Globus pallidus (tissue), 1 donor: ENCODE measurements at regions not wholly inside any gene's neighbourhood (a gene's known extent, or its start where the extent isn't known, plus 50 kb on each side); places are given as distances from the start of the nearest gene placed in this dataset.

Experiments
- DNase-seq: peaks from one replicate; pipeline ENCODE4 v3.0.0-alpha.2; 2015; ENCODE audit warnings: low spot score

DNA sequence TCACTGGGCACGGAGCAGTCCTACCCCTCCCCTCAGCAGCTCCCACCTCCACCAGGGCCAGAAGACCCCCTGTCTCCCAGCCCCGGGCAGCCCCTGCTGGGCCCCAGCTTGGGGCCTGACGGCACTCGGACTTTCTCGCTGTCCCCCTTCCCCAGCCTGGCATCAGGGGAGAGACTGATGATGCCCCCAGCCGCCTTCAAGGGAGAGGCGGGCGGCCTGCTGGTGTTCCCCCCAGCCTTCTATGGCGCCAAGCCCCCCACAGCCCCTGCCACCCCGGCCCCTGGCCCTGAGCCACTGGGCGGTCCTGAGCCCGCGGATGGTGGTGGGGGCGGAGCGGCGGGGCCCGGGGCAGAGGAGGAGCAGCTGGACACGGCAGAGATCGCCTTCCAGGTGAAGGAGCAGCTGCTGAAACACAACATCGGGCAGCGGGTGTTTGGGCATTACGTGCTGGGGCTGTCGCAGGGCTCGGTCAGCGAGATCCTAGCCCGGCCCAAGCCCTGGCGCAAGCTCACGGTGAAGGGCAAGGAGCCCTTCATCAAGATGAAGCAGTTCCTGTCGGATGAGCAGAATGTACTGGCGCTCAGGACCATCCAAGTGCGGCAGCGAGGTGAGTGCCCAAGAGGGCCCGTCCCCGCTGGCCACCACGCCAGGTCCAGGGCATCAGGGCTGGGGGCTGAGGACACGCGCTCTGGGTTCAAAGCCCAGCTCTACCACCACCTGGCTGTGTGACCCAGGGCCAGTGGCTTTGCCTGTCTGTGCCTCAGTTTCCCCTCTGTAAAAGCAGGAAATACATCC lies 58.6 kb downstream of the PHETA1 start:
- DNase-seq = no peak

- DNase-seq = no peak
Observed at GRCh38 chr12:111309584-111309983, 59.3 kb downstream of the PHETA1 start.

DNA sequence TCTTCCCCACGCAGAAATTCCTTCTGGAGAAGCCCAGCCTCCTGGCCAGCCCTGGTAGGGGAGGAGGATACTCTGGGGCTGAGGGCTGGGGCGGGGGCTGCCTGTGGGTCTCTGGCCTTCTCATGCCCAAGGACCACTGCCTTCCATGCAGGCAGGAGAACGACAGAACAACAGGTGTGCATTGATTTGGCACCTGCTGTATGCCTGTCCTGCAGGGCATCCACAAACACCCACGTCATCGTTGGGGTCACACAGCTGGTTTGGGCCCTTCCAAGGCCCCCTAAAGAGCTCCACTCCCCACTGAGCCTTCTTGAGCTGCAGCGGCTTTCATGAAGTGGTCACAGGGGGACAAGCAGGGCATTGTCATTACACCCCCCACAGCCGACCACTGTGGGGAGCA lies 60.4 kb downstream of the PHETA1 start:
- no peak for DNase-seq

- DNase-seq = no peak
Observed at GRCh38 chr12:111304642-111305071, 64.2 kb downstream of the PHETA1 start.

DNA sequence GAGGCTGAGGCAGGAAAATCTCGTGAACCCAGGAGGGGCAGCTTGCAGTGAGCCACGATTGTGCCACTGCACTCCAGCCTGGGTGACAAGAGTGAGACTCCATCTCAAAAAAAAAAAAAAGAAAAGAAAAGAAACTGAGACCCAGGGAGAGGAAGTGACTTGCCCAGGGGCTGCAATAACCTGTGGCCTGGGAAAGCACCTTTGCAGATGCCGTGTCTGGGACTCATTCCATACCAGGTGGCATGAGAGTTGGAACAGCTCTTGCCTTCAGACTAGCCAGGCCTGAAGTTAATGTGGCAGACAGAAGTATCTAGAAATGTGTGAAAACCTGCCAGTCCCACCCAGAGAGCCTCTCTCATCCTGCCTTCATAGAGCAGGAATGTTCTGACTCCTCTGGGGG lies 65.4 kb downstream of the PHETA1 start:
- no peak for DNase-seq

GRCh38 chr12:111298582-111299436 lies 70.1 kb downstream of the PHETA1 start:
- DNase-seq = peak; percentile 8

- no peak for DNase-seq
Observed at GRCh38 chr12:111297703-111298426, 71.0 kb downstream of the PHETA1 start.

DNA sequence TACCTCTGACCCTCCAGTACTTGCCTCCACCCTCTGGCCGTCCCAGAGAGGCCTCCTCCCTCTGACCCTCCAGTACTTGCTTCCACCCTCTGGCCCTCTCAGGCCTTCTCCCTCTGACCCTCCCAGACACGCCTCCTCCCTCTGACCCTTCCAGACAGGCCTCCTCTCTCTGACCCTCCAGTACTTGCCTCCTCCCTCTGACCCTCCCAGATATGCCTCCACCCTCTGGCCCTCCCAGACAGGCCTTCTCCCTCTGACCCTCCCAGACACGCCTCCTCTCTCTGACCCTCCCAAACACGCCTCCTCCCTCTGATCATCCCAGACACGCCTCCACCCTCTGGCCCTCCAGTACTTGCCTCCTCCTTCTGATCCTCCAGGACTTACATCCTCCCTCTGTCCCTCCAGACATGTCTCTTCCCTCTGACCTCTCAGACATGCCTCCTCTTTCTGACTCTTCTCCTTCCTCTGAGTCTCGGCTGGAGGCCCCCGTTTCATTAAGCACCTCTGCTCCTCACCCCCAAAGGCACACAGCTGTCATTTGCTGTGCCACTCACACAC lies 71.9 kb downstream of the PHETA1 start:
- no peak for DNase-seq

- DNase-seq = no peak
Observed at GRCh38 chr12:111295176-111295575, 73.7 kb downstream of the PHETA1 start.

DNA sequence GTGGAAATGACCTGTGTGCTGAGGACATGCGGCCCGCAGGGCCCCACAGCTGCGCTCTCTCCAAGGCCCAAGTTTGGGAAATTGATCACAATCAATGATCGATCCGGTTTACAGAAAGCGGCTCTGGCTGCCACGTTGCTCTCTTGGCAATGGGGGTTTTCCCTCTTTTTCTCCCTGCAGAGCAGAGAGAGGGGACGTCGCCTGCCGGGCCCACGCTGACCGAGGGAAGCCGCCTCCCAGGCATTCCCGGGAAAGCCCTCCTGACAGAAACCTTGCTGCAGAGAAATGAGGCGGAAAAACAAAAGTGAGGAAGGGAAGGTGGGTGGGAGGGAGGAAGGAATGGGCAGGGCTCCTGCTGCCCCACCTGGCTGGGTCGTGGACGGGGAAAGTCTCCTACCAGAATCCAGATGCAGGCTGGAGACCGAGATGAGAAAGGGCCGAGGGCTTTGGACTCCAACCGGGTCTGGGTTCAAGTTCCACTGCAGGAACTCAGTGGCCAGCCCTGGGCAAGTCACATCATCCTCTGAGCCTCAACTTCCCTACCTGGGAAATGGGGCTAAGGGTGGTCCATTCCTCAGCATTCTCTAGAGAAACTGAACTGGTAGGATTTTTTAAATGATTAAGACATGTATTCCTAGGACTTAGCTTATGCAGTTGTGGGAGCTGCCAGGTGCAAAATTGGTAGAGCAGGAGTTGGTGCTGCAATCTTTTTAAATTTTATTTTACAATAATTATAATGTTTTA lies 75.5 kb downstream of the PHETA1 start:
- no peak for DNase-seq

- DNase-seq = no peak
Observed at GRCh38 chr12:111291357-111291756, 77.5 kb downstream of the PHETA1 start.

GRCh38 chr12:111288771-111289170 lies 80.1 kb downstream of the PHETA1 start:
- no peak for DNase-seq

DNA sequence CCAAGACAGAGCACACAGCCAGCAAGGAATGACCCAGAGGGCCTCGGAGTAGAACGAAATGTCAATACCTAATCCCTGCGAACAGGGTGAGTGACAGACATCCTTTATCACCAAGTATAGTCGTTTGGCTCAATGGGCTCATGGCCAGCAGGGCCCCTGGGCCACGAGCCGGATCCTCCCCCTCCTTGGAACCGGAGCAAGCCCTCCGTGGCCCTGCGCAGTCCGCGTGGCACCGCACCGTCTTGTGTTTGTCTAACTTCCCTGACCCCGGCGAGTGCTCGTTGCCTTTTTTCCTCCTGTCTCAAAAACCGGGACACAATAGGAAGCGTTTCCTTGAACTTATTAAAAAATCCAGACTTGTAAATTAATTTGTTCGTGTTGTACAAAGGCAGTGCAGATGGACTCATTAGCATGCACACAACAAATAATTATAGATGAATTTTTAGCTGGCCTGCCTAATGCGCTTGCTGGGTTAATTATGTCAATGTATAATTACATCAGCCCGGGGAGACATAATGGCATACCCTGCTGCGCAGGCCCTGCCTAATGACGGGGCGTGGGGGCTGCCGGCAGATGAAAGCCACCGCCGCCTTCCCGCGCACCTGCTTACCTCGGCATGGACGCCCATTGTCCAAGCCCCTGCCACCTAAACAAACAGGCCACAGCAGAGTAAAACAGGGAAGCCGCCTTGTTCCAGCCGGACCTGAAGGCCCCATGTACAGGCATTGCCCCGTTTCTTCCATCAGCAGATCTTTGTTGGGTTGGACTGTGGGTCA lies 81.6 kb downstream of the PHETA1 start:
- no peak for DNase-seq

DNA sequence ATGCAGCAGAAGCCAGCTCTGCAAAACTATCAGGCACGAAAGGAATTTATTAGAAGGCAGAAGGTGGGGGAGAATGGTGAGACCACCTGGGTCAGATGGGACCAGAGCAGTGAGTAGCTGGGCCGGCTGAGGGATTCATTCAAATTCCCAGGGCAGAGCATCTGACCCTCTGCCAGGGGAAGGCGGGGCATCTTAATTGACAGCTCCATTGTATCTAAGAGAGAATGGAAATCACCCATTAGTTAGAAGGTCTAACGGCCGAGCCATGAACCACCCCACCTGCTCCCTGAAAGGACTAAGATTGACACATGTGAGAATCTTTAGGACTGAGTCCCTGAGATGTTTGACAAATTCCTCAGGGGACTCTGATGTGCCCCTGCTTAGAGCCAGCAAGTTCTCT lies 83.7 kb downstream of the PHETA1 start:
- no peak for DNase-seq

DNA sequence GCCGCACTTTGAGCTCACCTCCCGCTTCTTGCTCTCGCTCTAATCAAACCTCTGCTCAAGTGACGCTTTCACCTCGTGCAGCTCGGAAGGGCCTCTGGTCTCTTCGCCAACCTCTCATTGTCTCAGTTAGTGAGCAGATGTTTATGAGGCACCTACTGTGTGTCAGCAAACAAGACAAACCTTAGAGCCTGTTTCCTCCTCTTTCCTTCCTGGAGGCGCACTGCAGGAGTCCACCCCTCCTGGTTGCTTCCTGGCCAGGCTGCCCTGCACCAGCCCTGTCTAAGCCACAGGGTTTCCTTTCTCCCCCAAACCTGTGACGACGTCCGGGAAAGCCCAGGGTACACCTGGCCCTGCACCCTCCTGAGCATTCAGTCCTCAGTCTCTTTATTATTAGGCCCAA lies 84.2 kb downstream of the PHETA1 start:
- no peak for DNase-seq

DNA sequence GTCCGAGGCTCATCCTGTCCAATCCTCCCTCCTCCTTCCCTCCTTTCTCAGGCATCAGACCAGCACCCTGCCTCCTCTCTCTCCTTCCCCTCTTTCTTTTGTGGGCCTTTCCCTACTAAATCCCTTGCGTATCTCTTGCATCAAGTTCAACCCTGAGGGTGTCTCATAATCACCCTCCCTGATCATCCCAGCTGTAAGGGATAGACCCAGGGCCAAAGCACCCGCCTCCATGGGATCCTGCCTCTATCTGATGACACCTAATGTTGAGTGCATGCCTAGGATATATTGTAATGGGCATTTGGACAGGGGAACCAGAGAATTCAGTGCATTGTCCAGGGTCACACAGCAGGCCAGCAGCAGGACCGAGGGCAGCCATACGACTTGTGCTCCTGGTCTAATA lies 84.9 kb downstream of the PHETA1 start:
- no peak for DNase-seq

DNA sequence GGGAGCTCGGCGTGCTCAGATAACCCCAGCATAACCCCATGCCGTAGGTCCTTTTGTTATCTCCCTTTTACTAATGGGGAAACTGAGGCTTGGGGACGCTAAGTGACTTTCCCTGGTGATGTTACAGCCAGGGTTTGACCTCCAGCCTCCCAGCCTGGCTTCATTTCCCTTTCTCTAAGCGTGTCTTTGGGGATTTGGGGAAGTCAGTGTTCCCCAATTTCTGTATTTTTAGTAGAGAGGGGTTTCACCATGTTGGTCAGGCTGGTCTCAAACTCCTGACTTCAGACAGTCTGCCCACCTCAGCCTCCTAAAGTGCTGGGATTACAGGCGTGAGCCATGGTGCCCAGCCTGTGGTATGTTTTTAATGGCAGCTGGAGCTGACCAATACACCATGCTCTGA lies 85.4 kb downstream of the PHETA1 start:
- DNase-seq = no peak

DNA sequence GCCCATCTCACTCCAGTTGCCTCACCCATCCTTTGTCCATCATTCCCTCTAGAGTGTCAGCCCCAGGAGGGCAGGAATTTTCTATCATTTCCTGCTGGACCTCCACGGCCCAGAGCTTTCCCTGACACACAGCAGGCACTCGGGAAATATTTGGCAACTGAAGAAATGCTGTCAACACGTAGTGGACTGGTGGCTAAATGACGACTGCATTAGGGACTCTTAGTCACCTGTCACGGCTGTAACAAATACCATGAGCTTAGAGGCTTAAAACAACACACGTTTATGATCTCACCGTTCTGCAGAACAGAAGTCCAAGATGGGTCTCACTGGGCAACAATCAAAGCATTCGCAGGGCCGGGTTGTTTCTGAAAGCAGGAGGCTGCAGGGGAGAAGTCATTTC lies 91.3 kb downstream of the PHETA1 start:
- DNase-seq = no peak

- DNase-seq = no peak
Observed at GRCh38 chr12:111276146-111276545, 92.7 kb downstream of the PHETA1 start.

- no peak for DNase-seq
Observed at GRCh38 chr12:111275308-111275707, 93.6 kb downstream of the PHETA1 start.

GRCh38 chr12:111274777-111275176 lies 94.1 kb downstream of the PHETA1 start:
- no peak for DNase-seq
